Mesendoderm (in vitro differentiated cells): ENCODE measurements at regions not wholly inside any gene's neighbourhood (a gene's known extent, or its start where the extent isn't known, plus 50 kb on each side); places are given as distances from the start of the nearest gene placed in this dataset.

Experiments
- DNase-seq: peaks from one replicate; pipeline ENCODE4 v3.0.0; 2013
- H2AK5ac ChIP-seq: 2 replicates; pipeline ENCODE4 v1.6.1; 2013; ENCODE audit warnings: low read length, inconsistent platforms
- H2BK120ac ChIP-seq: 2 replicates; pipeline ENCODE4 v1.6.1; 2013; ENCODE audit warnings: low read depth, mild to moderate bottlenecking, low read length, moderate library complexity, mixed read lengths
- H2BK15ac ChIP-seq: replicated peaks from 2 replicates; pipeline ENCODE4 v1.6.1; 2013; ENCODE audit warnings: low read depth, mild to moderate bottlenecking, moderate library complexity
- H2BK5ac ChIP-seq: 2 replicates; pipeline ENCODE4 v1.6.1; 2013; ENCODE audit warnings: low read length, inconsistent platforms
- H3K18ac ChIP-seq: 2 replicates; pipeline ENCODE4 v1.6.1; 2013; ENCODE audit warnings: mild to moderate bottlenecking, low read length, mixed read lengths
- H3K23ac ChIP-seq: one replicate; pipeline ENCODE4 v1.6.1; 2013; ENCODE audit warnings: low read length
- H3K27ac ChIP-seq: 2 replicates; pipeline ENCODE4 v1.5.1; 2013; ENCODE audit warnings: low read depth, mild to moderate bottlenecking, inconsistent platforms, low read length, moderate library complexity
- H3K27me3 ChIP-seq: 2 replicates; pipeline ENCODE4 v1.6.1; 2013; ENCODE audit warnings: low read length, control low read depth, mild to moderate bottlenecking, inconsistent platforms; ENCODE audit not compliant: insufficient read depth, poor library complexity
- H3K36me3 ChIP-seq: 2 replicates; pipeline ENCODE4 v1.6.1; 2013; ENCODE audit warnings: low read length, inconsistent platforms; ENCODE audit not compliant: control insufficient read depth, insufficient read depth
- H3K4ac ChIP-seq: one replicate; pipeline ENCODE4 v1.6.1; 2013; ENCODE audit warnings: low read depth, mild to moderate bottlenecking, low read length, moderate library complexity
- H3K4me1 ChIP-seq: 2 replicates; pipeline ENCODE4 v1.6.1; 2013; ENCODE audit warnings: low read depth, low read length, inconsistent platforms; ENCODE audit not compliant: control insufficient read depth
- H3K4me2 ChIP-seq: 2 replicates; pipeline ENCODE4 v1.6.1; 2013; ENCODE audit warnings: low read length
- H3K4me3 ChIP-seq: 2 replicates; pipeline ENCODE4 v1.5.1; 2013; ENCODE audit warnings: mild to moderate bottlenecking, low read length
- H3K56ac ChIP-seq: one replicate; pipeline ENCODE4 v1.6.1; 2013; ENCODE audit warnings: low read length
- H3K79me1 ChIP-seq: 2 replicates; pipeline ENCODE4 v1.6.1; 2013; ENCODE audit warnings: low read length, inconsistent platforms
- H3K79me2 ChIP-seq: 2 replicates; pipeline ENCODE4 v1.6.1; 2013; ENCODE audit warnings: mild to moderate bottlenecking, low read length; ENCODE audit not compliant: control insufficient read depth, insufficient read depth
- H3K9ac ChIP-seq: 2 replicates; pipeline ENCODE4 v1.6.1; 2013; ENCODE audit warnings: low read length, inconsistent platforms
- H4K5ac ChIP-seq: one replicate; pipeline ENCODE4 v1.6.1; 2013; ENCODE audit warnings: low read length
- H4K8ac ChIP-seq: one replicate; pipeline ENCODE4 v1.6.1; 2013; ENCODE audit warnings: low read depth, mild to moderate bottlenecking, control low read depth, low read length, moderate library complexity
- WGBS: extraction: QIAGEN DNeasy Blood & Tissue Kit; methylation state at CpG from one replicate; pipeline ENCODE4 v1.1.7; 2013; ENCODE audit warnings: low lambda C conversion rate, missing lambda C conversion rate; ENCODE audit not compliant: insufficient coverage; ENCODE audit errors: extremely low coverage; 5-methylcytosine and 5-hydroxymethylcytosine counted together

DNA sequence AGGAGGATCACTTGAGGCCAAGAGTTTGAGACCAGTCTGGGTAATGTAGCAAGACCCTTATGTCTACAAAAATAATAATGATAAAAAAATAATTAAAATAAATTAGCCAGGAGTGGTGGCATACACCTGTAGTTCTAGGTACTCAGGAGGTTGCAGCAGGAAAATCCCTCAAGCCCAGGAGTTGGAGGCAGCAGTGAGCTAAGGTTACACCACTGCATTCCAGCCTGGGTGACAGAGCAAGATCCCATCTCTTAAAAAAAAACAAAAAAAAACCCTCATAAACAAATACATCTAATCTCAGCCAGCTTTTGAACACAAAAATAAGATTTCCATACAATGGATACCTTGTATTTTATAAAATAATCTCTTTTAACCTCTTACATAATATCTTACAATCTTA is 363.3 kb upstream of the KLF4 start:
- H2BK5ac ChIP-seq = no peak overlapping the region
- H3K4me1 ChIP-seq = no peaks in the 10 kb centered on the region
- DNase-seq = no peak
- no peak overlapping the region for H4K8ac ChIP-seq
- no peak overlapping the region for H3K4me3 ChIP-seq
- H4K5ac ChIP-seq = no peak overlapping the region
- H3K4ac ChIP-seq = no peak overlapping the region
- no peak overlapping the region for H2BK15ac ChIP-seq
- no peak overlapping the region for H3K18ac ChIP-seq
- H2AK5ac ChIP-seq = no peak overlapping the region
- H3K27ac ChIP-seq = no peak overlapping the region
- no peak overlapping the region for H3K9ac ChIP-seq
- no peak overlapping the region for H3K56ac ChIP-seq
- no peaks in the 10 kb centered on the region for H3K79me2 ChIP-seq
- no peak overlapping the region for H3K4me2 ChIP-seq
- no peaks in the 10 kb centered on the region for H3K79me1 ChIP-seq
- no peaks in the 10 kb centered on the region for H3K27me3 ChIP-seq
- no peaks in the 10 kb centered on the region for H3K36me3 ChIP-seq
- no peak overlapping the region for H2BK120ac ChIP-seq
- H3K23ac ChIP-seq = no peak overlapping the region

DNA sequence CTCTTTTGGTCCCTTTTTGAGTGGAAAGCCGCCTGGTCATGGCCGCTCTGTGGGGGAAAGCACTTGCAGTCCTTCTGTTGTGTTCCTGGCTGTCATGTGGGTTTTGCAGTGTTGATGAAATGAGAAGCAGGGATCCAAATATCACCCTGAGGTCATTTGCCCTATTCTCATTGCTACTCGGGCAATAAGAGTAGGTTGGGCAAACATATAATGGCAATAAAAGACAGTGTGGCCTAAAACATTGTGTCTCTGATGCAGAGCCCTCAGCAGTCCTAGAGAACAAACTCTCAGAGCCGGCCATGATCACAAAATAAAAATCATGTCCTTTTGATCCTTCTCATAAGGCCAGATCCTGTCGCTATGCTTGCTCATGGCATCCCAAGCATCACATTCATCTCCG is 361.1 kb upstream of the KLF4 start:
- H3K9ac ChIP-seq = no peak overlapping the region
- DNase-seq = no peak
- H2BK120ac ChIP-seq = no peak overlapping the region
- no peaks in the 10 kb centered on the region for H3K79me1 ChIP-seq
- no CpG with 5 or more reads among the region's 6 CpGs for WGBS
- H4K5ac ChIP-seq = no peak overlapping the region
- no peak overlapping the region for H3K18ac ChIP-seq
- no peak overlapping the region for H3K4me2 ChIP-seq
- H3K4ac ChIP-seq = no peak overlapping the region
- no peak overlapping the region for H3K23ac ChIP-seq
- H2BK15ac ChIP-seq = no peak overlapping the region
- no peak overlapping the region for H3K56ac ChIP-seq
- H3K36me3 ChIP-seq = no peaks in the 10 kb centered on the region
- no peak overlapping the region for H2AK5ac ChIP-seq
- H3K79me2 ChIP-seq = no peaks in the 10 kb centered on the region
- H4K8ac ChIP-seq = no peak overlapping the region
- H3K27ac ChIP-seq = no peak overlapping the region
- no peak overlapping the region for H3K4me3 ChIP-seq
- H3K4me1 ChIP-seq = no peaks in the 10 kb centered on the region
- no peaks in the 10 kb centered on the region for H3K27me3 ChIP-seq
- no peak overlapping the region for H2BK5ac ChIP-seq

DNA sequence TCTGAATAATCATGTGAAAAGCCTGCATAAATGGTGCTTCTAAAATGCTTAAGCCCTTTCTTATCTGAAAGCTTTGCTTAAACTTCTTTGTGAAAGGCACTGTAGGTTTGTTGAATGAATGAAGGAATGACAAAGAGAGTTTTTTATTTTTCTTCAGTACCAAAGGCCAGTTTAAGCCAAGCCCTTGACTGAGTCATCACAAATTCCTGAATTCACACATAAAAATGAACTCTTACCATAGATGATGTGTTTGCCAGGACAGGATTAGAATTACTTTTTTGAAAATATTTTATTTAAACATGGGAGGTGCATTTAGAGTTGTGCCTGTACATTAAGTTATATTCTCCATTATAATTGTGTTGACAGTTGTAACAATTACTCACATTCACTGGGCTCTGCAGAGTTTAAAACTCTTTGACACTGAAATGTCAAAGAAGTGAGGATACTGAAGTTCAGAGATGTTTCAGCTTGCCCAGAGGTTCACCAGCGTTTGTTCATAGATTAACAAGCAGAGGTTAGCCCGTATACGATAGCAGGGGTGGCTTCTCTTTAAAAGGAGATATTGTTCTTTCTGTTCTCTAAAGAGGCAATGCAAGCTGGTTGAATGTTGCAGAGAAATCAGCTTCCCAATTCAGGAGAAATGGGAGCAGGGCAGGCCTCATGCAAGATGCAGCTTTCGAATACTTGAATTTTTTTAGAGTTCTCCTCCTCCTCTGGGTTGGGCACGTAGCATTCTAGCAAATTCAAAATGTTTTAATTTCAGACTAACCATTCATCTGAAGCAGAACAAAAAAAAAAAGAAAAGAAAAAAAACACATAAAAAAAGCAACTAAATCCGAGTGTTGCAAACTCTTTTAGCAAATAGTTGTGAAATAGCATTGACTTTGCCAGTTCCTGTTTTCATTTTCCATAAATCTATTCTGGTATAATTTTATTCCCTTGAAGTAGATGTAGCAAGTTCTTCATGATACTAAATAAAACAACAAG is 358.7 kb upstream of the KLF4 start:
- no peaks in the 10 kb centered on the region for H3K4me1 ChIP-seq
- no peaks in the 10 kb centered on the region for H3K79me1 ChIP-seq
- no peak overlapping the region for H4K8ac ChIP-seq
- H3K27ac ChIP-seq = no peak overlapping the region
- H3K79me2 ChIP-seq = no peaks in the 10 kb centered on the region
- no peak overlapping the region for H3K18ac ChIP-seq
- H3K9ac ChIP-seq = no peak overlapping the region
- no peak overlapping the region for H2BK5ac ChIP-seq
- no peak overlapping the region for H3K4me2 ChIP-seq
- H3K23ac ChIP-seq = no peak overlapping the region
- no peak overlapping the region for H2BK15ac ChIP-seq
- H3K36me3 ChIP-seq = no peaks in the 10 kb centered on the region
- H2AK5ac ChIP-seq = no peak overlapping the region
- WGBS = no CpG with 5 or more reads among the region's 6 CpGs
- no peak overlapping the region for H3K4ac ChIP-seq
- H3K56ac ChIP-seq = no peak overlapping the region
- H3K4me3 ChIP-seq = no peak overlapping the region
- no peaks in the 10 kb centered on the region for H3K27me3 ChIP-seq
- DNase-seq = no peak
- H4K5ac ChIP-seq = no peak overlapping the region
- H2BK120ac ChIP-seq = no peak overlapping the region

DNA sequence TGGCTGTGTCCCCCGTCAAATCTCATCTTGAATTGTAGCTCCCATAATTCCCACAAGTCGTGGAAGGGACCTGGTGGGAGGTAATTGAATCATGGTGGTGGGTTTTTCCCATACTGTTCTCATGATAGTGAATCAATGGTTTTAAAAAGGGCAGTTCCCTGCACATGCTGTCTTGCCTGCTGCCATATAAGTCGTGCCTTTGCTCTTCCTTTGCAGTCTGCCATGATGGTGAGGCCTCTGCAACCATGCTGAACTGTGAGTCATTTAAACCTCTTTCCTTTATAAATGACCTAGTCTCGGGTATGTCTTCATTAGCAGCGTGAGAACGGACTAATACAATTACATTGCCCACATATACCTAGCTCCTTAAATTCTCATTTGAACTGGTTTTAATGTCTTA is 353.0 kb upstream of the KLF4 start:
- Histone ChIP-seq H3K9ac (no peak overlapping the region), H3K4me3 (no peak overlapping the region), H3K27ac (no peak overlapping the region), H2AK5ac (no peak overlapping the region), H3K79me1 (no peaks in the 10 kb centered on the region), H3K4me1 (no peaks in the 10 kb centered on the region), H2BK5ac (no peak overlapping the region), H2BK15ac (no peak overlapping the region), H3K18ac (no peak overlapping the region), H3K79me2 (no peaks in the 10 kb centered on the region), H4K5ac (no peak overlapping the region), H3K23ac (no peak overlapping the region), H3K4me2 (no peak overlapping the region), H2BK120ac (no peak overlapping the region), H3K4ac (no peak overlapping the region), H3K36me3 (no peaks in the 10 kb centered on the region), H4K8ac (no peak overlapping the region), H3K27me3 (no peaks in the 10 kb centered on the region), H3K56ac (no peak overlapping the region)
- no CpG with 5 or more reads among the region's 6 CpGs for WGBS
- DNase-seq = no peak

DNA sequence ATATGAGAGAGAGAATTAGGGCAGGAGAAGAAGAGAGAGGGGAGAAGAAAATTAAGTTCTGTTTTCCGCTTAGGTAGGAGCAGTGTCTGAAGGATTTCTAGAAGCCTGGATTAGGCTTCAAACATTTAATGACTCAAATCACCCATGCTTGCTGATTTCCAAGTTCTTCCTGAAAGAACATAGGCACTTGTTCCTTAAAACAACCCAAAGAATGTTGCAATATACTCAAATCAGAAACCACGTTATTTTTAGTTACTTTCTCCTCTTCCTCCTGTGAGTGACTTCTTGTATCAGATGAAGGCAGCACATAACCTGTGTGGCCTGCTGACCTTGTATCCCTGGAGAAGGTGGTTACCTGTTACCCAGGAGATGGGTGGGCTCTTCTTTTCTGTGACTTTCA is 351.5 kb upstream of the KLF4 start:
- Histone ChIP-seq H3K4me1 (no peaks in the 10 kb centered on the region), H3K9ac (no peak overlapping the region), H3K56ac (no peak overlapping the region), H3K27me3 (no peaks in the 10 kb centered on the region), H3K36me3 (no peaks in the 10 kb centered on the region), H2BK120ac (no peak overlapping the region), H3K18ac (no peak overlapping the region), H4K8ac (no peak overlapping the region), H3K4me2 (no peak overlapping the region), H3K79me1 (no peaks in the 10 kb centered on the region), H3K23ac (no peak overlapping the region), H2BK5ac (no peak overlapping the region), H3K27ac (no peak overlapping the region), H2AK5ac (no peak overlapping the region), H3K4ac (no peak overlapping the region), H4K5ac (no peak overlapping the region), H3K4me3 (no peak overlapping the region), H3K79me2 (no peaks in the 10 kb centered on the region), H2BK15ac (no peak overlapping the region)
- DNase-seq = no peak
- no CpG with 5 or more reads among the region's 2 CpGs for WGBS

DNA sequence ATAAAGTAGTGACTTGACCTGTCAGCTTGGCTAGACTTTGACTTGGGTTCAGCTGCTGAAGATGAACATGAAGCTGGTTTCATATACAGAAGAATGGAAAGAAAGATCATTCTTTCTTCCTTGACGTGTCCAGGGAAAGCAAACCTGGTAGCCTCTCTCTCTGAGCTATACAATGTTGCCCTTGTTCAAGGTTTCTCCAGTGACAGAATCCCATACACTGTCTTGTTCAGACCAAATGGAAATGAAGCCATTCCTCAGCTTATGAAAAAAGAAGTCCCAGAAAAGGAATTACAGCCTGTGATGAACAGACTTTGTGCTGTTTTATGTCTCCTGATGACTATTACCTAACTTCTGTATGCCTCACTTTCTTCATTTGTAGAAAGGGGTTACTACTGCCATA is 349.8 kb upstream of the KLF4 start:
- H3K23ac ChIP-seq = no peak overlapping the region
- H3K18ac ChIP-seq = no peak overlapping the region
- no peak overlapping the region for H3K4ac ChIP-seq
- no peak overlapping the region for H4K8ac ChIP-seq
- no peaks in the 10 kb centered on the region for H3K4me1 ChIP-seq
- no peaks in the 10 kb centered on the region for H3K79me2 ChIP-seq
- no CpG with 5 or more reads among the region's 1 CpG for WGBS
- no peak overlapping the region for H4K5ac ChIP-seq
- H3K4me3 ChIP-seq = no peak overlapping the region
- no peaks in the 10 kb centered on the region for H3K36me3 ChIP-seq
- H3K27ac ChIP-seq = no peak overlapping the region
- H2BK120ac ChIP-seq = no peak overlapping the region
- no peak for DNase-seq
- H3K79me1 ChIP-seq = no peaks in the 10 kb centered on the region
- no peaks in the 10 kb centered on the region for H3K27me3 ChIP-seq
- no peak overlapping the region for H3K56ac ChIP-seq
- no peak overlapping the region for H2BK5ac ChIP-seq
- no peak overlapping the region for H2BK15ac ChIP-seq
- H3K4me2 ChIP-seq = no peak overlapping the region
- H2AK5ac ChIP-seq = no peak overlapping the region
- no peak overlapping the region for H3K9ac ChIP-seq
